Mammary epithelial cell (primary cell): ENCODE measurements at regions not wholly inside any gene's neighbourhood (a gene's known extent, or its start where the extent isn't known, plus 50 kb on each side); places are given as distances from the start of the nearest gene placed in this dataset.

Experiments
- CTCF ChIP-seq, 2 donors: IDR thresholded peaks in 1 of 2; conservative IDR thresholded peaks in 1 of 2; 2 replicates each; pipeline ENCODE4 v1.5.1; 2011 to 2012; ENCODE audit warnings: inconsistent platforms in 2 of 2, low read length in 2 of 2, mild to moderate bottlenecking in 2 of 2, control low read depth in 1 of 2, low read depth in 1 of 2; ENCODE audit not compliant: insufficient read depth in 1 of 2; ENCODE audit errors: extremely low read depth in 1 of 2
- EZH2 ChIP-seq: IDR thresholded peaks from 2 replicates; pipeline ENCODE4 v1.6.1; 2012; ENCODE audit warnings: low read length, inconsistent platforms, borderline replicate concordance

GRCh38 chr2:57022496-57022895 lies 838.7 kb downstream of the CCDC85A start:
- TF ChIP-seq CTCF (conservative IDR thresholded peaks at IDR 0.05 in 1 of 2, IDR thresholded peaks at IDR 0.05 in 1 of 2; ENCODE audit: extremely low read depth in 1 of 2, insufficient read depth in 1 of 2, low read depth in 1 of 2, low read length in 2 of 2), result no peak
- no peak for TF ChIP-seq EZH2
